Activated T-cell treated with anti-CD3 and anti-CD28 coated beads, Interleukin-2, amount 50 U/mL, for 72 hours (primary cell): ENCODE measurements at regions not wholly inside any gene's neighbourhood (a gene's known extent, or its start where the extent isn't known, plus 50 kb on each side); places are given as distances from the start of the nearest gene placed in this dataset.

Experiments used
- ATAC-seq, 2 donors: fragments of 150-1000 bp; cut with Tn5 transposase; replicated peaks in 1 of 2; 2 replicates each; pipeline ENCODE4 v1.10.0; 2021; ENCODE audit warnings: moderate library complexity in 2 of 2, mild to moderate bottlenecking in 1 of 2
- DNase-seq, 2 donors: peaks; one replicate each; pipeline ENCODE4 v3.0.0; 2021 to 2022; ENCODE audit warnings: mixed read lengths in 1 of 2
- H3K27ac Mint-ChIP-seq: one replicate; pipeline ENCODE4 v1.8.0; 2022; ENCODE audit warnings: mild to moderate bottlenecking, moderate library complexity, mixed read lengths
- H3K27me3 Mint-ChIP-seq: one replicate; pipeline ENCODE4 v1.8.0; 2022; ENCODE audit warnings: low read depth, mixed read lengths
- H3K36me3 Mint-ChIP-seq, 2 donors: one replicate each; pipeline ENCODE4 v1.8.0; 2022; ENCODE audit warnings: mixed read lengths in 2 of 2, mild to moderate bottlenecking in 1 of 2; ENCODE audit not compliant: insufficient read depth in 2 of 2
- H3K4me1 Mint-ChIP-seq: one replicate; pipeline ENCODE4 v1.8.0; 2022; ENCODE audit warnings: low read depth, mixed read lengths
- H3K4me3 Mint-ChIP-seq, 2 donors: one replicate each; pipeline ENCODE4 v1.8.0; 2022; ENCODE audit warnings: mild to moderate bottlenecking in 2 of 2, mixed read lengths in 2 of 2, moderate library complexity in 2 of 2
- H3K9me3 Mint-ChIP-seq, 2 donors: one replicate each; pipeline ENCODE4 v1.8.0; 2022; ENCODE audit warnings: mixed read lengths in 2 of 2

DNA sequence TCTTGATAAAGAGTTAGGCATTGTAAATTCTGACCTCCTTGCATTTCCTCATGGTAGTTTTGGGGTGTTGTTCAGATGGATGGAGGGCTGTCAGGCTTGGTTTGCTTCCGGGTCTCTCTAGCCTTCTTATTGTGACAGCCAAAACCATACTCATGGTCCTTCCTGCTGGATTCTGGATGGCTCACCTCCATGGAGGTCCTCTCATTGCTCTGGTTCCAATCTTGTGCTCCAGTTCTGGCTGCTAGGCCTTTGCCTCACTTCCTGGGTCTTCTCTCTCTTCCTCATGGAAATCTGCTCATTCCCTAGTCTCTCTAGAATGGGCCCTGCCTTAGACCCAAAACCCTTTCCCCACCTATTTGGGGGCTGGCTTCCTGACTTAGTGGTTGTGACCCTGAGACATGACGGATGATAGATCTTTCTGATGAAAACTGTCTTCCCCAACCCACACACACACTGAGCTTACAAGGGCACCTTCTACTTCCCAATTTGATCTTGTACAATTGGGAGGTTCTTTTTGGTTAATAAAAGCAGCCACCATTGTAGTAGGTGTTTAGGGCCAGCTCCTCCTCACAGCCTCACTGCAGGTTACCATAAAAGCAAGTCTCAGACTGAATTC is 66.2 kb upstream of the XCR1 start:
- Mint-ChIP-seq H3K4me3 (no peak overlapping the region), H3K36me3 (peaks cover 0 to 2% of the 10 kb centered on the region in 2 donors), H3K27me3 (peaks cover 72% of the 10 kb centered on the region), H3K4me1 (peaks cover 51% of the 10 kb centered on the region), H3K27ac (no peak overlapping the region), H3K9me3 (no peaks in the 10 kb centered on the region)
- no peak for DNase-seq
- no peak for ATAC-seq

DNA sequence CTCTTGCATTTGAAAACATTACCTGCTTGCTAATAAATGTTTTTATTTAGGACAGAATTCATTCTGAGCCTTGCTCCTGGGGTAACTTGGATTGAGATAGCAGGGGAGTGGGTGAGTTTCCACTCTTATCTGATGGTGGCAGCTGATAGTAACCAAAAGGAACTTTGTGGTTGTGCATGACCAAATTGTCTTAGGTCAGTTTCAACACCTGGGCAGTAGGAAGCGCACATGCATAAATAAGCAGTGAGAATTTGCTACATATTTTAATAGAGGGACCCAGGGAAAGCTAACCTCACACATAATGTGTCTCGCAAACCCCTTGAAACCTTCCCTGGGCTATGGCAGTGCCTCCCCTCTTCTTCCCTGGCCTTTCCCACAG is 65.4 kb upstream of the XCR1 start:
- H3K9me3 Mint-ChIP-seq: no peaks in the 10 kb centered on the region
- H3K27ac Mint-ChIP-seq: no peak overlapping the region
- H3K36me3 Mint-ChIP-seq: peaks cover 0 to 2% of the 10 kb centered on the region in 2 donors
- H3K4me1 Mint-ChIP-seq: peaks cover 44% of the 10 kb centered on the region
- H3K27me3 Mint-ChIP-seq: peaks cover 76% of the 10 kb centered on the region
- no peak overlapping the region for H3K4me3 Mint-ChIP-seq
- DNase-seq (no peak), ATAC-seq (no peak)

DNA sequence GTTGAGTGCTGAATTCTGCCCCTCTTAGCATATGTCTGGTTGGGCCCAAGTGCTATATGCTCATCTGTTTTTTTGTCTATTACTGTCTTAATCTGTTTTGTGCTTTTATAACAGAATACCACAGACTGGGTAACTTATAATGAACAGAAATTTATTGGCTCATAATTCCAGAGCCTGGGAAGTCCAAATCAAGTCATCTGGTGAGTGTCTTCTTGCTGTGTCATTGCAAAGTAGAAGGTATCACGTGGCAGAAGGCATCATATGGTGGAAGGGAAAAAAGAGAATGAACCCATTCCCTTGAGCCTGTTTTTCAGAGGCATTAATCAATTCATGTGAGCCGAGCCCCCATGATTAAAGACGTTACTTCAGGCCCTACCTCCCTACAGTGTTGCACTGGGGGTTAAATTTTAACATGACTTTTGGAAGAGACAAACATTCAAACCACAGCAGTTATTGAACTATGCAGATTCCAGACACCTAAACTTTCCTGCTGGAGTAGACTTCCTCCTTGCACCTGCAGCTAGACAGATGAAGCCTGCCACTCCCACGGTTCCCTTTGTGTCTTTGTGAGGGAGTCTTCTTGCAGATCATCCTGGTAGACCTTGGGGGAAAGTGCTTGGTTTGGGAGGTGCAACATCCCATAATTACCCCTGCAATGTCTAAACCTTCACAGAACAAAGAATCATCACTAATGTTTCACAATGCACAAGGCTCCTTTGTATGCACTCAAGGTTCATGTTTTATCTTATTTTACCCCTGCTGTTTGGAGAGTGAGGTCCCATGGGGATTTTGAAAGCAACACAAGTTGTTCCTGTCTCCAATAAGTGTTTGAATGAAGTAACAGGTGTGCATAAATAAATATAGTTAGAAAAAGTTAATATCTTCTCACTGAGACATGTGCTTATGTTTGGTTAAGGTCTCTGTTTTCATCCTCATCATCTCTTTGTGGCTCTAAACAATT is 64.7 kb upstream of the XCR1 start:
- ATAC-seq: no peak
- Mint-ChIP-seq H3K27ac (no peak overlapping the region), H3K4me1 (peaks cover 37% of the 10 kb centered on the region), H3K9me3 (no peaks in the 10 kb centered on the region), H3K27me3 (peaks cover 81% of the 10 kb centered on the region), H3K36me3 (peaks cover 0 to 2% of the 10 kb centered on the region in 2 donors), H3K4me3 (no peak overlapping the region)
- no peak for DNase-seq

DNA sequence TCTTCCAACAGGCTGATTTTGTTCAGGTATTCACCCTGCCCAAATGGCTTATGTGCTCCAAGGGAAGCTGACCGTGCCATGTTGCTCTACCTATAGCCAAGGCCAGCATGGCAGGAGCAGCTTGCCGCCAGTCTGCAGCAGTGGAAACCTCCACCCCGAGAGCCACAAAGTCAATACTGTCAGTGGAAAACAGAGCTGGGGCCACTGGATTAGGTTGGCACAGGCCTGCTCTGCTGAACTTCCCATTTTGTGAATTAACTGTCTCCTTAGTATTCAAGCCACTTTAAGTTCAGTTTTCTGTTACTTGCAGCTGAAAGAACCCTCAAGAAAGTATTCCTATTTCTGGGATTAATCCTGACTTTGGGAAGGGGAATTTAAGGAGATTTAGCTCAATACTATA is 63.8 kb upstream of the XCR1 start:
- Mint-ChIP-seq H3K27me3 (peaks cover 82% of the 10 kb centered on the region), H3K4me1 (peaks cover 30% of the 10 kb centered on the region), H3K4me3 (no peak overlapping the region)

DNA sequence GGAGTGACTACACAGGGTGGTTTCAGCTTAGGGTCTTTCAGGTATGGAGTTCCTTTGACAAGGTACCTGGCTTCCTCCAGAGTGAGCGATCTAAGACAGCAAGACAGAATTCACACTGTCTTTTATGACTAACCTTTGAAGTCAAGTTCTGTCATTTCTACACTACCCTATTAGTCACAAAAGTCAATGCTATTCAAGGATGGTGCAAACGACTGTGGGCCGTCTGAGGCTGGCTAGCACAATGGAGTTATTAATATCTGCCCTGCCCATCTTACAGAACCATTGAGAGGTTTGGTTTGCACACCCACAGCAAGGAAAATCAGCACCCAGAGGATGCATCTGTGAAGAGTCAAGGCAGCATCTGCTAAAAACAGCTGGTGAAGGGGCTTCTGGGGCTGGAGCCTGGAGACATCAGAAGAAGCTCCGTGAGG is 62.9 kb upstream of the XCR1 start:
- ATAC-seq: peak; percentile 83 to 84
- Mint-ChIP-seq H3K27ac (peak overlapping the region; percentile 68), H3K9me3 (no peaks in the 10 kb centered on the region), H3K27me3 (peaks cover 84% of the 10 kb centered on the region), H3K36me3 (peaks cover 0 to 2% of the 10 kb centered on the region in 2 donors), H3K4me1 (peaks cover 30% of the 10 kb centered on the region), H3K4me3 (peak overlapping the region in 1 of 2 donors; percentile 2)
- peak; percentile 23 for DNase-seq

More for the DNA sequence above, 63.8 kb upstream of the XCR1 start:
- no peak for ATAC-seq
- Mint-ChIP-seq H3K9me3 (no peaks in the 10 kb centered on the region), H3K27ac (no peak overlapping the region), H3K36me3 (peaks cover 0 to 2% of the 10 kb centered on the region in 2 donors)
- DNase-seq: no peak

DNA sequence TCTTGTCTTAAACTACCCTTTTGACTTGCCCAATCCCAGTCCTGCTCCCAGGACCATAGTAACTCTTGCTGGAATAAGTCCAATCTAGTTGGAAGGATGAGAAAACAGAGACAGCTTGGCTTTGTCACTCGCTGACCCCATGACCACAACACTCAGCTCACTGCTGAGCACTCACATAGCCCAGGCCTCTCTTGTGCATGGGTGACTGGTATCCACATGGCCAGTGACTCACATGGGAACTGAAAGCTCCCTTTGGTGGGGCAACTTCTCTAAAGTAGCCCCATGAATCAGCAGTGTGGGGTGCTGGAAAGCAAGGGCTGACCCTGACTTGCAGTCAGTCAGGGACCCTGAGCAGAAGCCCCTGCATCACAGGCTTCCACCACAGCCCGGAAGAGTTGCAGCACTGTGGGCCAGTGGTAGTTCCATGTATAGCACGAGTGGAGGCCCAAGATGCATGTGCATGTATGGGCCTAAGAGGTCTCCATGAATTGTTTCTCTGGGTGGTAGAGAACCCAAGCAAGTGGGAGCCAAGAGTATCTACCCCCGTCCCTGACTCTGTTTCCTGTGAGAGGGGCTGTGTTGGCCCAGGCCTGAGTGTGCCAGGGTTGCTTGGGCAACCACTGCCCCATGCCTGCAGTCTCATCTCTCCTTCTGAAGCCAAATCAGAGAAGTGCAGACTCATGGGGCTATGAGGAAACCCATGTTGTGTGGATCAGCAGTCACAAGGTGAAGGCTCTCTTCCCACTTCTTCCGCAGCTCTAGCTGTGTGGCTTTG is 62.1 kb upstream of the XCR1 start:
- peaks cover 0 to 2% of the 10 kb centered on the region in 2 donors for H3K36me3 Mint-ChIP-seq
- H3K27me3 Mint-ChIP-seq: peaks cover 79% of the 10 kb centered on the region
- H3K9me3 Mint-ChIP-seq: no peaks in the 10 kb centered on the region
- peak overlapping the region in 1 of 2 donors; percentile 31 for H3K4me3 Mint-ChIP-seq
- peaks cover 30% of the 10 kb centered on the region for H3K4me1 Mint-ChIP-seq
- peak overlapping the region; percentile 68 for H3K27ac Mint-ChIP-seq
- peak; percentile 86 to 88 for ATAC-seq
- DNase-seq: peak; percentile 67 to 78

DNA sequence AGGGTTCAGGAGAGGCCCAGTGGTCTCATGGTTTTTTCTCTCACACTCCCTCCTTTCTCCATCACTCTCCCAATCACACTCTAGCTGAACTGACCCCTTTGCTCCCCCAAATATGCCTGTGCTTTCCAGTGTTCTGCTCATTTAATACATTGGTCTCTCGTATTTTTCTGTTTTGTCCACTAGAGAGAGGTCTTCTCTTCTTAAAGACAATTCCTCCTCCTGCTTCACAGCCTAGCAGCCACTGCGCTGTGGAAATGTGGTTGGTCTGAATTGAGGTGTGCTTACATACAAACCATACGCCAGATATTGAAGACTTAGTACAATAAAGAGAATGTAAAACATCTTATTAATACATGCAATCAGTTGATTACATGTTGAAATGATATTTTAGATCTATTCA is 60.6 kb upstream of the XCR1 start:
- Mint-ChIP-seq H3K9me3 (no peaks in the 10 kb centered on the region), H3K4me3 (no peak overlapping the region), H3K4me1 (peaks cover 27% of the 10 kb centered on the region), H3K36me3 (peaks cover 0 to 2% of the 10 kb centered on the region in 2 donors), H3K27me3 (peaks cover 77% of the 10 kb centered on the region), H3K27ac (no peak overlapping the region)
- DNase-seq (no peak), ATAC-seq (no peak)

DNA sequence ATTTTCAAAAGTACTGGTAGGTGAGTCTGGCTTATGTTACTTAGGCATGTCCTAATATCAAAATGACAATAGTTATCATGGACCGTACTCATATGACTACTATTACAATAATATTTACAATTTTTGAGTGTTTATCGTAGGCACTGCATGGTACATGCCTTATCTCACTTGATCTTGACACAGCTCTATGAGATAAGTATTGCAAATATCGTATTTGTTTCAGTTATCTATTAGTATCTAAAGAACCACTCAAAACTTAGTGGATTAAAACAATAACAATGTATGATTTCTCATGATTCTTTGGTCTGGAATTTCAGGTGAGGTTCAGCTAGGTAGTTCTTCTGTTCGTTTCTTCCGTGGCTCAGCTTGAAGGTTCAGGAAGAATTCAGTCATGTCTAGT is 59.7 kb upstream of the XCR1 start:
- H3K9me3 Mint-ChIP-seq: no peaks in the 10 kb centered on the region
- peaks cover 74% of the 10 kb centered on the region for H3K27me3 Mint-ChIP-seq

DNA sequence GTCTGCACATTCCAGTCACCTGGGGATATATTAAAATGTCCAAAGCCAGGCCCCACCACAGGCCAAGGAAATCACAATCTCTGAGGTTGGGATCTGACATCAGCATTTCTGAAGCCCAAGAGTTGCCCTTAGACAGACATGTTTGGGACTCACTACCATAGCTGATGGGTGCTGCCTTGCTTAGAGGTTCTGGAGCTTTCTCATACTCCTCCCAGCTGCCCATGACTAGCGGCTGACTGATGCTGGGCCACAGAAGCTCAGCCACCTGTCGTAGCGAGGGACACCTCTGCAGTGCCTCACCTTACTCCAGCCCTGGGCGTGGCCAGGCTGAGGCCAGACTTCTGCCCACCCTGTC is 58.8 kb upstream of the XCR1 start:
- Mint-ChIP-seq H3K4me1 (peaks cover 22% of the 10 kb centered on the region), H3K9me3 (no peaks in the 10 kb centered on the region), H3K27me3 (peaks cover 69% of the 10 kb centered on the region), H3K36me3 (peaks cover 0 to 2% of the 10 kb centered on the region in 2 donors), H3K27ac (no peak overlapping the region), H3K4me3 (no peak overlapping the region)
- ATAC-seq: no peak
- no peak for DNase-seq

More for the DNA sequence above, 59.7 kb upstream of the XCR1 start:
- Mint-ChIP-seq H3K4me1 (peaks cover 23% of the 10 kb centered on the region), H3K36me3 (peaks cover 0 to 2% of the 10 kb centered on the region in 2 donors), H3K27ac (no peak overlapping the region), H3K4me3 (no peak overlapping the region)
- ATAC-seq (no peak), DNase-seq (no peak)

DNA sequence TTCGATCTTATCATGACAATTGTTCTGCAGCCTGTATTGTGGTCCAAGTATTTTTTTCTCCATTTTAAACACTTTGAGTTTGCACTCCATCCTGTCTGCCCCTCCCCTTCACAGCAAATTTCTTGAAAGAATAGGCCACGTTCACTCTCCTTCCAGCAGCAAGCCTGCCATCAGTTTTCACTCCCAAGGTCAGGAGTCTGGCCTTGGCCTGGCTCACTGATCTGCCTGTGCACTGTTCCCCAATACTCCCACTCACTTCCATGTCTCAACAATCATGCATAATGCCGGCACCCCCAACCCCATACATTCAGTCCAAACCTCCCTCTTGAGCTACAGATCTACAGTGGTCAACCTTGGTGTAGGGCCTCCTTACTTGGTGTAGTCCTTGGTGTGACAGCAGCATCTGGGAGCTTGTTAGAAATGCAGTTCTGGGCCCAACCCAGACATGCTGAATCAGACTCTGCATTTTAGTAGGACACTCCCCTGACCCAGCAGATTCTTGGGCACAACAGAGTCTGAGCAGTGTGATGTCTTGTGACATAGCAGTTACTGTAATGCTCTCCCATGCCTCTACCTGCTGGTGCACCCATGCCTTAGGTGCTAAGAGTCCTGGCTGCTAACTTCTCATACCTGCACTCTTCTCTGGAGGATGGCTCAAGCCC is 58.3 kb upstream of the XCR1 start:
- peaks cover 17% of the 10 kb centered on the region for H3K4me1 Mint-ChIP-seq
- H3K9me3 Mint-ChIP-seq: no peaks in the 10 kb centered on the region
- ATAC-seq: no peak
- H3K27me3 Mint-ChIP-seq: peaks cover 64% of the 10 kb centered on the region
- no peak overlapping the region for H3K4me3 Mint-ChIP-seq
- DNase-seq: no peak
- no peak overlapping the region for H3K27ac Mint-ChIP-seq
- H3K36me3 Mint-ChIP-seq: peaks cover 0 to 2% of the 10 kb centered on the region in 2 donors

DNA sequence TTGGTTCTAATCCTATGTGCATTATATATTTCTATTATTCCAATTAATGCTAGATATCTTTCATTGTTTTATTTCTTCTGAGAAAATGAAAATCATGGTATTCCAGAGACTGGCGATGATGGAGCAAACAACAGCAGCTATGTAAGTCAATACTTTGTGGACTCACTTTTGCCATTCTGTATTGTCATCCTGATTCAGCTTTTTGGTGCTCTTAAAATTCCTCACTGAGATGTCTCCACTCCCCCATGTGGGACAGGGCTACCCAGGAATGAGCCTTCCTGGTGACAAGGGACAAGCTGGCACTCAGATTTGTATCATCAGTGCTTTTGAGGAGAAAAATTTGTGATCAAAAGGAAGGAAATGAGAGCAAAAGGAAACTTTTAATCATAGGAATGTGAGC is 56.7 kb upstream of the XCR1 start:
- no peaks in the 10 kb centered on the region for H3K36me3 Mint-ChIP-seq
- no peak overlapping the region for H3K4me3 Mint-ChIP-seq
- peaks cover 56% of the 10 kb centered on the region for H3K27me3 Mint-ChIP-seq
- ATAC-seq: no peak
- H3K4me1 Mint-ChIP-seq: peaks cover 2% of the 10 kb centered on the region
- H3K27ac Mint-ChIP-seq: no peak overlapping the region
- DNase-seq: no peak
- no peaks in the 10 kb centered on the region for H3K9me3 Mint-ChIP-seq

DNA sequence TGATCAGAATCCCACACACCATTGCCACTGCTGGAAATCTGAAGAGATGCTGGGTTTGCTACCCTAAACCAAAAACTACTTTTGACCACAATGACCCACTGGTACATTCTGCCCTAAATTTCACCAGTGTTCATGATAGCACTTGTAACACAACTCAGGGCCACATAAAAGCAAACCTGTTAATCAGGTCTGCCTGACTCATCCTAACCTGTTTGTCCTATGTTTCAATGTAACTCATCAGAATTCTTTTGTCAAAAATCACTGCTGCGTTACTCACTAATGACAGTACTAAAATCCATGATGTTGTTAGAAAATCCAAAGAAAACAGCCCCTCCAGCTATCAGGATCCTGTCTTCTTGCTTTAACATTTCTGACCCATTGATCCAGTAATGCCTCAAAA is 55.6 kb upstream of the XCR1 start:
- no peak overlapping the region for H3K4me3 Mint-ChIP-seq
- peaks cover 62% of the 10 kb centered on the region for H3K27me3 Mint-ChIP-seq
- no peak for DNase-seq
- peaks cover 8% of the 10 kb centered on the region for H3K4me1 Mint-ChIP-seq
- no peak overlapping the region for H3K27ac Mint-ChIP-seq
- no peaks in the 10 kb centered on the region for H3K9me3 Mint-ChIP-seq
- H3K36me3 Mint-ChIP-seq: no peaks in the 10 kb centered on the region
- no peak for ATAC-seq
